ENCODE measurements at regions not wholly inside any gene's neighbourhood (a gene's known extent, or its start where the extent isn't known, plus 50 kb on each side); places are given as distances from the start of the nearest gene placed in this dataset.

DNA sequence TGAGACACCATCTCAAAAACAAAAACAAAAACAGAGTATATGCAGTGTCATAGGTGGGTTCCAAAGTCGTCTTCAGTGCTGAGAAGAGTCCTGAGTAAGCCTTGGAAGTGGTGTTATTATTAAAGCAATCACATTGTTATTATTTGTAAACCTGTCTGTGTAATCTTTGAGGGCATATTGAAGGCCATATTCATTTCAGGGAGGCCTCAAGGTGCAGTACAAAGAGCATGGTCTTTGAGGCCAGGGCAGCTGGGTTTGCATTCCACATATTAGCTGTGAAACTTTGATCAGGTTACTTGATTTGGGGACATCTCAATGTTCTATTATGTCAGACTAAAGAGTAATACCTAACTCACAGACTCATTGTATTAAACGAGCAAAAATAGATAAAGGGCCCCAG, 139.3 kb upstream of the SOX4 start:
- TF ChIP-seq POLR2AphosphoS5 (IDR thresholded peaks at IDR 0.05; ENCODE audit: insufficient read depth in 1 of 2, low read depth in 1 of 2) = no peak
- no peak for TF ChIP-seq CTCF (IDR thresholded peaks at IDR 0.05)
